IPS-NIHi11 (cell line): ENCODE measurements at regions not wholly inside any gene's neighbourhood (a gene's known extent, or its start where the extent isn't known, plus 50 kb on each side); places are given as distances from the start of the nearest gene placed in this dataset.
"Not testable (repeated sequence)": the region's sequence is repeated elsewhere in the genome, so short reads cannot be mapped to it uniquely, and the experiment has no call there.

ENCODE experiments used
- DNase-seq: peaks from one replicate; pipeline ENCODE4 v3.0.0; 2012; ENCODE audit warnings: mixed read lengths, low spot score

DNA sequence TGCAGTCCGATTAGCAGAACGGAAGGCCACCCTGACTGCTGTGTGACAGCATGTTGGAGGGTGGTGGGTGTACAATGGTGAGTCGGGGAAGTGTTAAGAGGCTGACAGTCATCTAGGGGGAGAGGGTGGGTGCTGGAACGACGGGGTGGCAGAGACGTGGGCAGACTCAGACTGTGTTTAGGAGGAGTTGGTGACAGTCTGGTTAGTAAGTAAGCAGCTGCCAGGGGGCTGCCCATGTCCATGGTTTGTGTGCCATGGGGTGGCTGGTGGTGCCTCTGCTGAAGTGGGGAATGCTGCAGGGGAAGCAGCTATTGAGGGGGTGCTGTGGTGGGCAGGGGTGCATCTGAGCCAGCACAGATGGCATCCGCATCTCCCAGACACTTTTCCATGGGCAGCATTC is 51.3 kb upstream of the BOD1 start:
- DNase-seq: no peak

DNA sequence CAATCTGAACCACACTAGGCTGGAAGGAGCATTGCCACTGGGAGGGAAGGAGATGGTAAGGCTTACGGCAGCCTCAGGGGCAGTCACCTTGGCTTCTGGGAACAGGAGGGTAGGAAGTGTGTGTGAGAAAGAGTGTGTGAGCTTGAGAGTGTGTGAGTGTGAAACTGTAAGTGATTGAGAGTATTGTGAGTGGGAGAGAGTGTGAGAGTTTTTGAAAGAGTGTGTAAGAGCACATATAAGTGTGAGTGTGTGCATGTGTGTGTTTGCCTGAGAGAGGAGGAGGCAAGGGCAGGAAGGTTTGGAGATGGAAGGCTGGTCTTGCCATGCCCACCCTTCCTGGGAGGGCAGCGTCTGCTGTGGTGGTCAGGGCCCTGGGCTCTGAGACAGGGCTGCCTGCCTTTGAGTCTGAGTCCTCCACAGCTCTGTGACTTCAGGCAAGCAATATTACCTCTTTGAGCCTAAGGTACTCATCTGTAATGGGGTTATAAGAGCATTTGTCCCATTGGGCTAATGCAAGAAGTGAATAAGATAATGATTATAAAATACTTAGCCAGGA is 51.9 kb upstream of the BOD1 start:
- DNase-seq: no peak

DNA sequence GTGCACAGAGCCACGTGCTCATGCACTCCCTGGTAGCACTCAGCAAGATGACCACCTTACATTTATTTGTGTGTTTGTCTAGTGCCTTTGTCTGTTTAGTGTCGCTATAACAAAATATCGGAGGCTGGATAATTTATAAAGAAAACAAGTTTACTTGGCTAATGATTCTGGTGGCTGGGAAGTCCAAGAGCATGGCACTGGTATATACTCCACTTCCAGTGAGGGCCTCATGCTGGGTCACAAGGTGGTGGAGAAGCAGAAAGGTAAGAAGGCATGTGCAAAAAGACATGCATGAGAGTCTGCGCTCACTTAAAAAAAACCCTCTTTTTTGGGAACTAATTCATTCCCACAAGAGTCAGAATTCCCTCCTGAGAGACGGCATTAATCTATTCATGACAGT is 52.5 kb upstream of the BOD1 start:
- DNase-seq: no peak

GRCh38 chr5:173669483-173669882 is 53.0 kb upstream of the BOD1 start:
- no peak for DNase-seq

DNA sequence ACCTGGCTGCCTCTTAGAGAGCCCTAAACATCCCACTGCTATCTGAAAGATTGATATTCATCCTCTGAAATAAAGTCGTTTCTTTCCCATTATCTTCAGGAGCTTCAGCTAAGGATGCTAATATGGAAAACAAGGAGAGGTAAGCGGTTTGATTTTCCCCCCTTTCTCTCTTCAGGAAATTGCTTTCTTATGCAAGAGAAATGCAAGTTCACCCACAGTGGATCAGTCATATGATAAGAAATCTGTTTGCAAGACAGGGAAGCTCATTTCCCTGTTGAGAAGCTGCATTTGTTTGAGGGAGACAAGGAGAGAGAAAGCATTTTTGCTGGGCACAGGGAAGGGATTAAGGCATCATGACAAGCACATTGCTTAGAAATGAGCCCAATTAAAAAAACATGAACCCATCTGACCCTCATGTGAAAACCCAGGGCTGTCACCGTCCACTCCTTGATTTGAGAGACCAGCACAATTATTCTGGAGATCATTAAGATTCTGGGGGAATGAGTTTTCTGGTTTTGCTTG is 53.7 kb upstream of the BOD1 start:
- DNase-seq: no peak

- no peak for DNase-seq
Observed at GRCh38 chr5:173670791-173671120, 54.3 kb upstream of the BOD1 start.

GRCh38 chr5:173671121-173671949 is 54.9 kb upstream of the BOD1 start:
- no peak for DNase-seq

GRCh38 chr5:173672166-173672565 is 55.7 kb upstream of the BOD1 start:
- DNase-seq: no peak

- no peak for DNase-seq
Observed at GRCh38 chr5:173672891-173673290, 56.4 kb upstream of the BOD1 start.

GRCh38 chr5:173673295-173674101 is 57.0 kb upstream of the BOD1 start:
- DNase-seq: no peak

DNA sequence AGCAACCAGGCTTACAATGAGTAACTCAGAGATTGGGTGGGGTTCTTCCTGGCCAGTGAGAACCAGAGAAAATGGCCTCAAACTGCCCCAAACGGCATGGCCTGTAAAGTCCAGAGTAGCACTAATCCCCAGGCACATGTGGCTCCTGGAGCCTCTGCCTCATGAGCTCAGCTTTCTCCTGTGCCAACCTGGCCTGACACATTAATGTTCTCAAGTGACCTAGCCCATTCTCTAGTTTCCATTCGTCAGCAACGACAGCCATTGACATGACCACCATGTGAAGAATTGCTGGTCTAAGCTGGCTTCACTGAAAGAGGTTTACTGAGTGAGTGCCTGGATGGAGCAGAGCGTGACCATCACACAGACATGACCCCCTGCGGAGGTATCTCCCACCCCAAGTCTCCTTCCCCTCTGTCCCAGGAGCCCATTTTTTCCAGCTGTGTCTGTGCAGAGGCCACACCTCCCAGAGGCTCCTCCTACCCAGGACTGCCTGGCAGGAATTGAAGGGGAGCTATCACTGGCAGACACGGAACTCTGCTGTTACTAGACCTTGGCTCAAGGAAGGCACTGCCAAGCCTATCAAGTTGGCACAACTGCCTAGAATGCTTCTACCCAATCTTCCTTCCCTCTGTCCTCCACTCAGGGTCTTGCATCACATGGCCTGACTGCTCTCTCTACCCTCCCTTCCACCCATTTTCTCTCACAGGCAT is 59.0 kb upstream of the BOD1 start:
- DNase-seq: no peak

DNA sequence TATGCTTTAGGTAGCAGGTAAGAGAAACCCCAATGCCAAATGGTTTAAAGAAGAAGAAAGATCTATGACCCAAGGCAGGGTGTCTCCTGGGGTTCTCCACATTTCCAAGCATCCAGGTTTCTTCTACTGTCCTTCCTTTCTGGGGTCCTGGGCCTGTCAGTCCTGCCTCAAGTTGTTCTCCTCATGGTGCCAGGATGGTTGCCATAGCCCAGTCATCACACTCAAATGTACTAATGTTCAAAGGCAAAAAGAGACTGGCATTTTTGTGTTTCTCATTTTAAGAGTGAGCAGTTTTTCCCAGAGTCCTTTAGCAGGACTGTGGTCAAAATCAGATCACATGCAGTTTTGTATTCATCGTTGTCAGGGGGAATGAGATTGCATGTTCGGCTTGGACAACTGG is 59.9 kb upstream of the BOD1 start:
- no peak for DNase-seq

GRCh38 chr5:173677125-173677672 is 60.7 kb upstream of the BOD1 start:
- DNase-seq: no peak

DNA sequence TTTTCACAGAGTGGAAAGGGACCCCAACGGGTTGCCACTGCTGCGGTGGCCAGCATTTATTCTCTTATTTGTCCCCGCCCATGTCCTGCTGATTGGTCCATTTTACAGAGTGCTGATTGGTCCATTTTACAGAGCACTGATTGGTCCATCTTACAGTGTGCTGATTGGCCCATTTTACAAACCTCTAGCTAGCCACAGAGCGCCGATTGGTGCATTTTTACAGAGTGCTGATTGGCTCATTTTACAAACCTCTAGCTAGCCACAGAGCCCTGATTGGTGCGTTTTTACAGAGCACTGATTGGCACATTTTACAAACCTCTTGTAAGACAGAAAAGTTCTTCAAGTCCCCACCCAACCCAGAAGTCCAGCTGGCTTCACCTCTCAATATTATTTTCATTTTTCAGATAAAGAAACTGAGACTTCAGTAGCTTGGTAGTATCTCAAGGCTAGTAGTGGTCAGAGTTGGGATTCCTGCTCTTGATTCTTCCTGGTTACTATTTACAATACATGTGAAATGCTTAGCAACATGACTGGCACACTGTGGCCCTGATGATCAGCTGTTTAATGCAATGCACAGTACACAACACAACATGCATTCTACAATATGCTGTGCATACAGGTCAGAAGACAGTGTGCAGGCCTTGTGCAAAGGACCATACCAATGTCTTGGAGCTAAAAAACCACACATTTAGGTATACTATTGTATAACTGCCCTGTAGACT is 63.6 kb upstream of the BOD1 start:
- DNase-seq: no peak

- no peak for DNase-seq
Observed at GRCh38 chr5:173680660-173681242, 64.3 kb upstream of the BOD1 start.

- no peak for DNase-seq
Observed at GRCh38 chr5:173682313-173682712, 65.9 kb upstream of the BOD1 start.

DNA sequence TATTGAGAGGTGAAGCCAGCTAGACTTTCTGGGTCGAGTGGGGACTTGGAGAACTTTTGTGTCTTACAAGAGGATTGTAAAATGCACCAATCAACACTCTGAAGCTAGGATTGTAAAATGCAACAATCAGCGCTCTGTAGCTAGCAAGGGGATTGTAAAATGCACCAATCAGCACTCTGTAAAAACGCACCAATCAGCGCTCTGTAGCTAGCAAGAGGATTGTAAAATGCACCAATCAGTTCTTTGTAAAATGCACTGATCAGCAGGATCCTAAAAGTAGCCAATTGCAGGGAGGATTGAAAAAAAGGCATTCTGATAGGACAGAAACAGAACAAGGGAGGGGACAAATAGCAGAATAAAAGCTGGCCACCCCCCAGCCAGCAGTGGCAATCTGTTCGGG is 68.1 kb upstream of the BOD1 start:
- not testable (repeated sequence) for DNase-seq

GRCh38 chr5:173686950-173687349 is 70.5 kb upstream of the BOD1 start:
- no peak for DNase-seq

DNA sequence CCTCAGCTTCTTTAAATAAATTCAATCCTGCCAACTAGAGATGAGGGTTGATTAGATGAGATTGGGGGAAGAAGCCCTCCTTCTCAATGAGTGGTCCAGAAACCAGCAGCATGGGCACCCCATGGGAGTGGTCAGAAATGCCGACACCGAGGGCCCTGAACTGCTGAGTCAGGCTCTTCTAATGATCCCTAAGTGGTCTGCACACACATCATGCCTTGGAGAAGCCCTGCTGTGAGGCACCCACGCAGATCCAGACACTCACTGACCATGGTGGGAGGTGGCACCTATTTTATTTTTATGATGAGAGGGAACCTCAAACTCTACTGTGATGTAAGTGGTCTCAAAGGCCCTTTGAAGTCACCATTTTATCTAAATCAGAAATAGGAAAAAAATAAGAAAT is 72.3 kb upstream of the BOD1 start:
- no peak for DNase-seq

GRCh38 chr5:173689171-173689736 is 72.8 kb upstream of the BOD1 start:
- no peak for DNase-seq
